Stimulated activated effector memory CD8-positive, alpha-beta T cell treated with anti-CD3 and anti-CD28 coated beads, Interleukin-12 subunit alpha, Interleukin-12 subunit beta, amount 100 ng/mL, for 72 hours (primary cell): ENCODE measurements at regions not wholly inside any gene's neighbourhood (a gene's known extent, or its start where the extent isn't known, plus 50 kb on each side); places are given as distances from the start of the nearest gene placed in this dataset.

Experiments used
- ATAC-seq: fragments of 150-1000 bp; cut with Tn5 transposase; 2 replicates; pipeline ENCODE4 v1.10.0; 2021
- DNase-seq, 2 donors: peaks; one replicate each; pipeline ENCODE4 v3.0.0; 2021 to 2022; ENCODE audit warnings: low spot score in 2 of 2
- H3K27ac Mint-ChIP-seq: one replicate; pipeline ENCODE4 v1.8.0; 2022; ENCODE audit warnings: mild to moderate bottlenecking, mixed read lengths
- H3K36me3 Mint-ChIP-seq: one replicate; pipeline ENCODE4 v1.8.0; 2022; ENCODE audit warnings: mild to moderate bottlenecking, mixed read lengths
- H3K4me1 Mint-ChIP-seq: one replicate; pipeline ENCODE4 v1.8.0; 2022; ENCODE audit warnings: mixed read lengths
- H3K4me3 Mint-ChIP-seq: one replicate; pipeline ENCODE4 v1.8.0; 2022; ENCODE audit warnings: mild to moderate bottlenecking, mixed read lengths
- H3K9me3 Mint-ChIP-seq: one replicate; pipeline ENCODE4 v1.8.0; 2022; ENCODE audit warnings: mixed read lengths

GRCh38 chr4:130511776-130512175, 1415.8 kb downstream of the C4orf33 start:
- Mint-ChIP-seq H3K36me3 (no peaks in the 10 kb centered on the region), H3K4me3 (no peak overlapping the region), H3K27ac (no peak overlapping the region), H3K9me3 (peaks cover 21% of the 10 kb centered on the region), H3K4me1 (no peaks in the 10 kb centered on the region)
- DNase-seq (no peak), ATAC-seq (no peak)

GRCh38 chr4:130524057-130524456, 1428.1 kb downstream of the C4orf33 start:
- H3K36me3 Mint-ChIP-seq, result no peaks in the 10 kb centered on the region
- H3K27ac Mint-ChIP-seq, result no peak overlapping the region
- no peaks in the 10 kb centered on the region for H3K4me1 Mint-ChIP-seq
- no peak for DNase-seq
- ATAC-seq, result no peak
- H3K4me3 Mint-ChIP-seq, result no peak overlapping the region
- peaks cover 10% of the 10 kb centered on the region for H3K9me3 Mint-ChIP-seq

GRCh38 chr4:130530505-130530904, 1434.6 kb downstream of the C4orf33 start:
- Mint-ChIP-seq H3K36me3 (no peaks in the 10 kb centered on the region), H3K4me1 (no peaks in the 10 kb centered on the region), H3K9me3 (peaks cover 28% of the 10 kb centered on the region), H3K4me3 (no peak overlapping the region), H3K27ac (no peak overlapping the region)
- no peak for DNase-seq
- no peak for ATAC-seq

GRCh38 chr4:130534651-130535050, 1438.7 kb downstream of the C4orf33 start:
- ATAC-seq (no peak), DNase-seq (no peak)
- peaks cover 24% of the 10 kb centered on the region for H3K9me3 Mint-ChIP-seq
- H3K4me3 Mint-ChIP-seq, result no peak overlapping the region
- H3K4me1 Mint-ChIP-seq, result no peaks in the 10 kb centered on the region
- H3K36me3 Mint-ChIP-seq, result no peaks in the 10 kb centered on the region
- H3K27ac Mint-ChIP-seq, result no peak overlapping the region

GRCh38 chr4:130542953-130543352, 1447.0 kb downstream of the C4orf33 start:
- no peaks in the 10 kb centered on the region for H3K4me1 Mint-ChIP-seq
- DNase-seq, result no peak
- H3K4me3 Mint-ChIP-seq, result no peak overlapping the region
- no peaks in the 10 kb centered on the region for H3K36me3 Mint-ChIP-seq
- H3K27ac Mint-ChIP-seq, result no peak overlapping the region
- no peak for ATAC-seq
- peaks cover 14% of the 10 kb centered on the region for H3K9me3 Mint-ChIP-seq

GRCh38 chr4:130545171-130545570, 1449.2 kb downstream of the C4orf33 start:
- Mint-ChIP-seq H3K36me3 (no peaks in the 10 kb centered on the region), H3K4me1 (no peaks in the 10 kb centered on the region)
- no peak for ATAC-seq

GRCh38 chr4:130545596-130545995, 1449.6 kb downstream of the C4orf33 start:
- Mint-ChIP-seq H3K9me3 (peaks cover 15% of the 10 kb centered on the region), H3K36me3 (no peaks in the 10 kb centered on the region), H3K4me1 (no peaks in the 10 kb centered on the region), H3K27ac (no peak overlapping the region), H3K4me3 (no peak overlapping the region)
- DNase-seq (no peak), ATAC-seq (no peak)

More at GRCh38 chr4:130545171-130545570, 1449.2 kb downstream of the C4orf33 start:
- no peak for DNase-seq
- H3K4me3 Mint-ChIP-seq, result no peak overlapping the region
- H3K27ac Mint-ChIP-seq, result no peak overlapping the region
- H3K9me3 Mint-ChIP-seq, result peaks cover 15% of the 10 kb centered on the region

- ATAC-seq, result no peak
Observed at GRCh38 chr4:130559268-130559667, 1463.3 kb downstream of the C4orf33 start.

GRCh38 chr4:130563185-130563888, 1467.4 kb downstream of the C4orf33 start:
- H3K9me3 Mint-ChIP-seq, result peaks cover 14% of the 10 kb centered on the region
- no peak overlapping the region for H3K4me3 Mint-ChIP-seq
- no peak overlapping the region for H3K27ac Mint-ChIP-seq
- H3K4me1 Mint-ChIP-seq, result no peaks in the 10 kb centered on the region
- ATAC-seq (no peak), DNase-seq (no peak)
- no peaks in the 10 kb centered on the region for H3K36me3 Mint-ChIP-seq

More at GRCh38 chr4:130559268-130559667, 1463.3 kb downstream of the C4orf33 start:
- Mint-ChIP-seq H3K36me3 (no peaks in the 10 kb centered on the region), H3K9me3 (peaks cover 25% of the 10 kb centered on the region), H3K4me3 (no peak overlapping the region), H3K27ac (no peak overlapping the region), H3K4me1 (no peaks in the 10 kb centered on the region)
- DNase-seq, result no peak

GRCh38 chr4:130563889-130564418, 1468.0 kb downstream of the C4orf33 start:
- H3K4me3 Mint-ChIP-seq, result no peak overlapping the region
- no peak overlapping the region for H3K27ac Mint-ChIP-seq
- H3K9me3 Mint-ChIP-seq, result peaks cover 13% of the 10 kb centered on the region
- no peak for ATAC-seq
- no peaks in the 10 kb centered on the region for H3K4me1 Mint-ChIP-seq
- no peaks in the 10 kb centered on the region for H3K36me3 Mint-ChIP-seq
- DNase-seq, result no peak

GRCh38 chr4:130568746-130569145, 1472.8 kb downstream of the C4orf33 start:
- peaks cover 12% of the 10 kb centered on the region for H3K9me3 Mint-ChIP-seq
- no peak overlapping the region for H3K27ac Mint-ChIP-seq
- H3K4me1 Mint-ChIP-seq, result no peaks in the 10 kb centered on the region
- H3K4me3 Mint-ChIP-seq, result no peak overlapping the region
- no peaks in the 10 kb centered on the region for H3K36me3 Mint-ChIP-seq
- ATAC-seq (no peak), DNase-seq (no peak)

- no peaks in the 10 kb centered on the region for H3K36me3 Mint-ChIP-seq
- H3K4me1 Mint-ChIP-seq, result no peaks in the 10 kb centered on the region
- ATAC-seq (no peak), DNase-seq (no peak)
- peaks cover 20% of the 10 kb centered on the region for H3K9me3 Mint-ChIP-seq
- H3K4me3 Mint-ChIP-seq, result no peak overlapping the region
- H3K27ac Mint-ChIP-seq, result no peak overlapping the region
Observed at GRCh38 chr4:130573742-130574141, 1477.8 kb downstream of the C4orf33 start.

- DNase-seq (no peak), ATAC-seq (no peak)
- H3K9me3 Mint-ChIP-seq, result peaks cover 20% of the 10 kb centered on the region
- no peak overlapping the region for H3K4me3 Mint-ChIP-seq
- no peak overlapping the region for H3K27ac Mint-ChIP-seq
- no peaks in the 10 kb centered on the region for H3K4me1 Mint-ChIP-seq
- no peaks in the 10 kb centered on the region for H3K36me3 Mint-ChIP-seq
Observed at GRCh38 chr4:130574215-130574614, 1478.3 kb downstream of the C4orf33 start.

GRCh38 chr4:130576218-130576617, 1480.3 kb downstream of the C4orf33 start:
- no peak overlapping the region for H3K27ac Mint-ChIP-seq
- ATAC-seq (no peak), DNase-seq (no peak)
- H3K4me1 Mint-ChIP-seq, result no peaks in the 10 kb centered on the region
- no peak overlapping the region for H3K4me3 Mint-ChIP-seq
- H3K9me3 Mint-ChIP-seq, result peaks cover 30% of the 10 kb centered on the region
- H3K36me3 Mint-ChIP-seq, result no peaks in the 10 kb centered on the region

- Mint-ChIP-seq H3K36me3 (no peaks in the 10 kb centered on the region), H3K9me3 (peaks cover 15% of the 10 kb centered on the region), H3K27ac (no peak overlapping the region), H3K4me3 (no peak overlapping the region), H3K4me1 (no peaks in the 10 kb centered on the region)
- ATAC-seq (no peak), DNase-seq (no peak)
Observed at GRCh38 chr4:130591091-130591490, 1495.1 kb downstream of the C4orf33 start.

GRCh38 chr4:130600706-130601105, 1504.8 kb downstream of the C4orf33 start:
- Mint-ChIP-seq H3K9me3 (peaks cover 10% of the 10 kb centered on the region), H3K36me3 (no peaks in the 10 kb centered on the region), H3K27ac (no peak overlapping the region), H3K4me3 (no peak overlapping the region), H3K4me1 (no peaks in the 10 kb centered on the region)
- ATAC-seq, result no peak
- DNase-seq, result no peak
